ENCODE measurements at regions not wholly inside any gene's neighbourhood (a gene's known extent, or its start where the extent isn't known, plus 50 kb on each side); places are given as distances from the start of the nearest gene placed in this dataset.

GRCh38 chr11:37946155-37946766 lies 1348.2 kb upstream of the RAG2 start:
- FAIRE-seq (peak; percentile 73), ATAC-seq (peak; percentile 87), DNase-seq (ENCODE audit: low read depth, low spot score) (peak; percentile 7)
- H4K20me1 ChIP-seq (ENCODE audit: control insufficient read depth, insufficient read depth), result no peaks in the 10 kb centered on the region
- H2AFZ ChIP-seq (ENCODE audit: control insufficient read depth, low read depth, low read length), result no peak overlapping the region
- POLR2A ChIA-PET, result no interaction called here
- in situ Hi-C loops (cut with MboI) (loop anchor here (5.0 kb wide), 1 partner anchor 846 kb away; no protein-coding TSS in a partner anchor), intact Hi-C loops (cut with micrococcal nuclease; ENCODE audit: unreplicated experiment) (loop anchor here (2.0 to 10.0 kb wide), 2 partner anchors 845 to 1429 kb away; no protein-coding TSS in a partner anchor)
- SMC1A ChIA-PET (ENCODE audit: uncharacterized antibody, unreplicated experiment), result interaction anchor here (3.7 kb wide), 1 partner anchor 845 kb away, joined by 15 read pairs; no protein-coding TSS in a partner anchor
- H3K4me1 ChIP-seq (ENCODE audit: control insufficient read depth, insufficient read depth, low read length), result no peaks in the 10 kb centered on the region
- H3K4me2 ChIP-seq (ENCODE audit: control insufficient read depth, insufficient read depth), result no peak overlapping the region
- H3K4me3 ChIP-seq, result no peak overlapping the region
- no TSS peak for BruUV-seq (replicated peaks)
- no peaks in the 10 kb centered on the region for H3K36me3 ChIP-seq (ENCODE audit: control insufficient read depth in 2 of 2, insufficient read depth in 2 of 2, low read length in 1 of 2)
- RAD21 ChIA-PET (ENCODE audit: unreplicated experiment), result interaction anchor here (2.2 kb wide), 1 partner anchor 845 kb away, joined by 11 read pairs; no protein-coding TSS in a partner anchor
- H3K79me2 ChIP-seq (ENCODE audit: control insufficient read depth, insufficient read depth, low read length), result no peaks in the 10 kb centered on the region
- WGBS (ENCODE audit: insufficient coverage, insufficient replicate concordance, low lambda C conversion rate, missing lambda C conversion rate), result 2% methylated on average over 4 of the region's 4 CpGs
- no peaks in the 10 kb centered on the region for H3K9me3 ChIP-seq (replicated peaks; ENCODE audit: control insufficient read depth, insufficient read depth, low read length)
- H3K9ac ChIP-seq (ENCODE audit: control insufficient read depth, insufficient read depth, low read length), result no peak overlapping the region
- CTCF ChIA-PET, result interaction anchor here (0.6 to 2.3 kb wide), 8 partner anchors 12 to 847 kb away, joined by 3 to 23 read pairs (median 3); no protein-coding TSS in a partner anchor
- TF ChIP-seq, protein P1, sequence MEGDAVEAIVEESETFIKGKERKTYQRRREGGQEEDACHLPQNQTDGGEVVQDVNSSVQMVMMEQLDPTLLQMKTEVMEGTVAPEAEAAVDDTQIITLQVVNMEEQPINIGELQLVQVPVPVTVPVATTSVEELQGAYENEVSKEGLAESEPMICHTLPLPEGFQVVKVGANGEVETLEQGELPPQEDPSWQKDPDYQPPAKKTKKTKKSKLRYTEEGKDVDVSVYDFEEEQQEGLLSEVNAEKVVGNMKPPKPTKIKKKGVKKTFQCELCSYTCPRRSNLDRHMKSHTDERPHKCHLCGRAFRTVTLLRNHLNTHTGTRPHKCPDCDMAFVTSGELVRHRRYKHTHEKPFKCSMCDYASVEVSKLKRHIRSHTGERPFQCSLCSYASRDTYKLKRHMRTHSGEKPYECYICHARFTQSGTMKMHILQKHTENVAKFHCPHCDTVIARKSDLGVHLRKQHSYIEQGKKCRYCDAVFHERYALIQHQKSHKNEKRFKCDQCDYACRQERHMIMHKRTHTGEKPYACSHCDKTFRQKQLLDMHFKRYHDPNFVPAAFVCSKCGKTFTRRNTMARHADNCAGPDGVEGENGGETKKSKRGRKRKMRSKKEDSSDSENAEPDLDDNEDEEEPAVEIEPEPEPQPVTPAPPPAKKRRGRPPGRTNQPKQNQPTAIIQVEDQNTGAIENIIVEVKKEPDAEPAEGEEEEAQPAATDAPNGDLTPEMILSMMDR (IDR thresholded peaks at IDR 0.05 in 2 of 3, conservative IDR thresholded peaks at IDR 0.05 in 1 of 3; ENCODE audit: control insufficient read depth in 2 of 3, extremely low read depth in 1 of 3, insufficient read depth in 1 of 3, low read depth in 3 of 3, low read length in 3 of 3), result peak; percentile 61 to 68 (median 65)
- TF ChIP-seq FOS (IDR thresholded peaks at IDR 0.05; ENCODE audit: borderline replicate concordance, extremely low read depth, insufficient read length), result no peak
- peak; percentile 40; the same call in 1 of the 2 replicates for TF ChIP-seq RAD21 (IDR thresholded peaks at IDR 0.05; ENCODE audit: insufficient read depth, low read depth, low read length)
- peak; percentile 63 for TF ChIP-seq SMC3 (IDR thresholded peaks at IDR 0.05; ENCODE audit: borderline replicate concordance, low read length)
- H3K27ac ChIP-seq (ENCODE audit: control insufficient read depth, insufficient read depth), result no peak overlapping the region
- H3K27me3 ChIP-seq (replicated peaks in 1 of 2; ENCODE audit: control insufficient read depth in 2 of 2, insufficient read depth in 2 of 2, low read length in 1 of 2), result no peaks in the 10 kb centered on the region

Measured in GM12878 (cell line).